GM20000 (cell line): ENCODE measurements at regions not wholly inside any gene's neighbourhood (a gene's known extent, or its start where the extent isn't known, plus 50 kb on each side); places are given as distances from the start of the nearest gene placed in this dataset.
"Not testable (repeated sequence)": the region's sequence is repeated elsewhere in the genome, so short reads cannot be mapped to it uniquely, and the experiment has no call there.

Experiments used
- DNase-seq: peaks from one replicate; pipeline ENCODE4 v3.0.0; 2012; ENCODE audit warnings: low spot score
- TF ChIP-seq, protein P1 (sequence below): IDR thresholded peaks from 2 replicates; pipeline ENCODE4 v1.5.1; 2012; ENCODE audit warnings: mild to moderate bottlenecking, control low read depth; ENCODE audit errors: extremely low read depth, missing control alignments

DNA sequence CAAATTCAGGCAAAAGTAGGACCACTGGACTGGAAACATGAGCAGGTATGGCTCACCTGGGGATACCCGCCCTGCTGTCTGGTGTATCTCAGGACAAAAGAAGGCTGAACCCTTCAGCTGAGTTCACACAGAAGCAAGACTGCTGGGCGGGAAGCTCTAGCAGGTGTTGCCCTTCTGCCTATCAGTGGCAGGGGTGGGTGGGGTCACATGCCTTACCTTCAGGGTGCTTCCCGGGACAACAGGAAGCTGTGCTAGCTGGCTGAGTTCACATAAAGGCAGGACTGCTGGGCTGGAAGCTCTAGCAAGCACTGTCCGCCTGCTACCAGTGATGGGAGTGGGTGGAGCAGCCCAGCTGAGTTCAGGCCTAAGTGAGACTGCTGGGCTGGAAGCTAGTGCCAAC lies 498.8 kb upstream of the ZNF608 start:
- TF ChIP-seq, protein P1, sequence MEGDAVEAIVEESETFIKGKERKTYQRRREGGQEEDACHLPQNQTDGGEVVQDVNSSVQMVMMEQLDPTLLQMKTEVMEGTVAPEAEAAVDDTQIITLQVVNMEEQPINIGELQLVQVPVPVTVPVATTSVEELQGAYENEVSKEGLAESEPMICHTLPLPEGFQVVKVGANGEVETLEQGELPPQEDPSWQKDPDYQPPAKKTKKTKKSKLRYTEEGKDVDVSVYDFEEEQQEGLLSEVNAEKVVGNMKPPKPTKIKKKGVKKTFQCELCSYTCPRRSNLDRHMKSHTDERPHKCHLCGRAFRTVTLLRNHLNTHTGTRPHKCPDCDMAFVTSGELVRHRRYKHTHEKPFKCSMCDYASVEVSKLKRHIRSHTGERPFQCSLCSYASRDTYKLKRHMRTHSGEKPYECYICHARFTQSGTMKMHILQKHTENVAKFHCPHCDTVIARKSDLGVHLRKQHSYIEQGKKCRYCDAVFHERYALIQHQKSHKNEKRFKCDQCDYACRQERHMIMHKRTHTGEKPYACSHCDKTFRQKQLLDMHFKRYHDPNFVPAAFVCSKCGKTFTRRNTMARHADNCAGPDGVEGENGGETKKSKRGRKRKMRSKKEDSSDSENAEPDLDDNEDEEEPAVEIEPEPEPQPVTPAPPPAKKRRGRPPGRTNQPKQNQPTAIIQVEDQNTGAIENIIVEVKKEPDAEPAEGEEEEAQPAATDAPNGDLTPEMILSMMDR: no peak
- no peak for DNase-seq

DNA sequence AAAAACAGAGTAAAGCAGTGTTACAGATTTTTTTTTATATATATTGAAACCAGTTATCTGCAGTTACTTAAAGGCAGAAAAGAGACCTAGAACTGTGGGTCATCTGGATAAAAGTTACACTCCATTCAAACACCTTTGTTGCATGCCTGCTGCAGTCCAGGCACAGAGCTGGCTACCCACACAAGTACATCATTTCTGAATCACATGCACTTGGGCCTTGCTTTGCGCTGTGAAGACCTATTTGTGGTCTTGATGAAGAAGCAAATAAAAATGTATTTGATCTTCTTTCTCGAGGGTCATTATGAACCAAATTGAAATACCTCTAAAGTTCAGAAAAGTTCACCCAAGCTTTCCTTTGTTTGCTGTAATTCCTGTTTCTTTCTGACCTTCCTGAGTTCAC lies 503.0 kb upstream of the ZNF608 start:
- DNase-seq: no peak
- TF ChIP-seq, protein P1: no peak

DNA sequence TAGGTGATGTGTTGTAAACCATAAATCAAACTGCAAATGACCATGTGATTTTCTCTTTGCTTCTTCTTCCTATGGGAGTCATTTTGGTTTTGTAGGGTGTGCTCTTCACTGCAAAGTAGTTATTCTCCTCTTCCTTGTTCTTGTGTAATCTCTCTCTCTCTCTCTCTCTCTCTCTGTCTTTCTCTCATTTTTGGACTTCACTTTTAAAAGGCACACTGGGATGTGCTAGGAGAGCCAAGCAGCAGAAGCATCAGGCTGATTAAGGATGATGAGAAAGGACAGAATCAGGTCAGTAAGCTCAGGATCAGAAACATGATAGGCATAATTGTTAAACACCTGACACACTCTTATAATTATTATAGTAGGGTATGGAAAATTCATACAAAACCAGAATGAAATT lies 505.3 kb upstream of the ZNF608 start:
- TF ChIP-seq, protein P1: no peak
- DNase-seq: no peak

DNA sequence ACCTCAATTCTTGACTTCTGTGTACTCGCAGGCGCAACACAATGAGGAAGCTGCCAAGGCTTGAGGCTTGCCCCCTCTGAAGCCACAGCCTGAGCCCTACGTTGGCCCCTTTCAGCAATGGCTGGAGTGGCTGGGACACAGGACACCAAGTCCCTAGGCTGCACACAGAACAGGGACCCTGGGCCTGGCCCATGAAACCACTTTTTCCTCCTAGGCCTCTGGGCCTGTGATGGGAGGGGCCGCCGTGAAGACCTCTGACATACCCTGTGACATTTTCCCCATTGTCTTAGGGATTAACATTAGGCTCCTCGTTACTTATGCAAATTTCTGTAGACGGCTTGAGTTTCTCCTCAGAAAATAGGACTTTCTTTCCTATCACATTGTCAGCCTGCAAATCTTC lies 507.2 kb upstream of the ZNF608 start:
- not testable (repeated sequence) for DNase-seq

DNA sequence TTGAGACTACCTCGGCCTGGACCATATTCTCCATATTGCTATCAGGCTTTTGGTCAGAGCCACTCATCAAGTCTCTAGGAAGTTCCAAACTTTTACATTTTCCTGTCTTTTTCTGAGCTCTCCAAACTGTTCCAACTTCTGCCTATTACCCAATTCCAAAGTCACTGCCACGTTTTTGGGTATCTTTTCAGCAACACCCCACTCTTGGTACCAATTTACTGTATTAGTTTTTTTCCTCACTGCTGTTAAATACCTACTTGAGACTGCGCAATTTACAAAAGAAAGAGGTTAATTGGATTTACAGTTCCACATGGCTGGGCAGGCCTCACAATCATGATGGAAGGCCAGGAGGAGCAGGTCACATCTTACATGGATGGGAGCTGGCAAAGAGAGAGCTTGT lies 507.8 kb upstream of the ZNF608 start:
- TF ChIP-seq, protein P1: no peak

DNA sequence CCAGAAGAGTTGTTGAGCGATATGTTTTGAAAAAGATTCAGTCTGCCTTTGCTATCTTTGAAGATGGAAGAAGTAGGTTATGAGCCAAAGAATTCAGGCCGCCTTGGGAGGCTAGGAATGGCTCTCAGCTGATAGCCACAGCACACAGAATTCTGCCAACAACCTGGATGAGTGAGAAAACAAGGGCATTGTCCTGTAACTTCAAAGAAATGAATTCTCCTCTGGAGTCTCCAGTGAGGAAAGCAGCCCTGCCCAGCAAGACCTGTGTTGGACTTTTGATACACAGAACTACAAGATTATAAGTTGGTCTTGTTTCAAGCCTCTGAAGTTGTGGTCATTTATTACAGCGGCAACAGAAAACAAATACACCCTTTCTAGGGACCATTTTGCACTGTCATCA lies 509.9 kb upstream of the ZNF608 start:
- no peak for DNase-seq
- TF ChIP-seq, protein P1: no peak

More for the DNA sequence above, 507.8 kb upstream of the ZNF608 start:
- DNase-seq: no peak

DNA sequence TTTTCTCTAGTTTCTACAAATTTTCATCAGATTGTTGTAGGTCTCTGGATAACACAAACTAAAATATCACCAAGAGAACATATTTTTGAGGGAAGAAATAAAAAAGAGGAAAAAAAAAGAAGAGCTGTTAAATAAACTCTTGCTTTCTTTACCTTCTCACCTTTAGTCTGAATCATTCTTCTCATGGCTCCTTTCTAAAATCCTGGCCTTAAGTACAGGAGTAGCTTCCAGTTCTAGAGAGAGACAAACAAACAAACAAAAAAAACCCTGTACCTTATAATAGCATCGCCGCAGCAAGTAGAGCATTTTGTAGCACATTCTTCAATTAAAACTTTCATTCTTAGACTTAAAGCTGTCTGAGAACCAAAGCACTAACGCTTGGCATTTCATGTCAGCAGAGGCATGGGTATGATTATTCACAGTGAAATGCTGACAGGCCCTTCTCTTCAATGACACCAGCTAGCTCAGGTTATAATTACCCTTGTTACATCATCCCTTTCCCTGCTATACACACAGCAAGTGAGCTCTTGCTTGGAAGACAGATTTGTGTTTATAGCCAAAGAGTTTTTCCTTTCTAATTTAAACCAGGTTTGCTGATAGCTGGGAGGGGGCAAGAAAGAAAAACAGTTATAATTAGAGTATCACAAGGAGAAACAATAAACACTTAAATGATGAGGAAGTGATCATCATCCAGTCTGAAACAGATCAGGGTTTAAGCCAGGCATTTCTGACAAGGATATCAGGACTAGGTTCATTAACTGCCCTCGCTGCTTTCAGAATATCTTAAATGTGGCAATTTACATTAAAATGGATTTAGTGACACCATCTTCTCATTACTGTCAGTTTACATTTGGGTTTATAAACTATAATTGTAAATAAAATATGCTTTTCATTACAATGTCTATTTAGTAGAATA lies 510.9 kb upstream of the ZNF608 start:
- TF ChIP-seq, protein P1: no peak
- DNase-seq: no peak

DNA sequence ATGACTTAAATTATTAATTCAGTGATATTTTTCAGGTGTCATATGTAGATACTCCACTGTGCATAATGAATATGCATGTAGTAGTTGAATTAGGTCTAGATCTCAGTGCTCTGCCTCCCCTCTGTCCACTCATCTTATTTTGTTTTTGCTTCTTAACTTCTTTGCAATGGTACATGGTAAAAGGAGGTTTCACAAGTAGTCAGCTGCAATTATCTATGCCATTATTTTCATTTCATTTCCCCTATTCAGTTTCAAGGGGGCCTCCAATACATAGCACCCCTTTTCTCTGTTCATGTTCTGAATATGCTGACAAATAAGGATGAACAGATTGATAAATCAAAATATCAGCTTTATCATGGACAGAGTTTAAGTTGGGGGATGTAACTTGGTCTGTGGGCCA lies 511.6 kb upstream of the ZNF608 start:
- TF ChIP-seq, protein P1: no peak

More for the DNA sequence above, 511.6 kb upstream of the ZNF608 start:
- no peak for DNase-seq
